Activated CD4-positive, alpha-beta T cell treated with anti-CD3 and anti-CD28 coated beads for 24 hours (primary cell): ENCODE measurements at regions not wholly inside any gene's neighbourhood (a gene's known extent, or its start where the extent isn't known, plus 50 kb on each side); places are given as distances from the start of the nearest gene placed in this dataset.

ENCODE experiments used
- DNase-seq, 2 donors: peaks; one replicate each; pipeline ENCODE4 v3.0.0-alpha.2; 2020; ENCODE audit warnings: low read depth in 2 of 2

GRCh38 chr7:110129159-110129558 is 961.8 kb upstream of the LRRN3 start:
- DNase-seq: no peak

GRCh38 chr7:110130669-110131068 is 960.3 kb upstream of the LRRN3 start:
- DNase-seq: no peak

- no peak for DNase-seq
Measured at GRCh38 chr7:110131344-110131743, 959.6 kb upstream of the LRRN3 start.

- no peak for DNase-seq
Measured at GRCh38 chr7:110139056-110139455, 951.9 kb upstream of the LRRN3 start.

GRCh38 chr7:110142939-110143526 is 947.9 kb upstream of the LRRN3 start:
- DNase-seq: no peak

GRCh38 chr7:110144599-110144998 is 946.3 kb upstream of the LRRN3 start:
- no peak for DNase-seq

- DNase-seq: no peak
Measured at GRCh38 chr7:110148054-110148453, 942.9 kb upstream of the LRRN3 start.

GRCh38 chr7:110153222-110153621 is 937.7 kb upstream of the LRRN3 start:
- no peak for DNase-seq

GRCh38 chr7:110156511-110156910 is 934.4 kb upstream of the LRRN3 start:
- no peak for DNase-seq

- no peak for DNase-seq
Measured at GRCh38 chr7:110157631-110158362, 933.1 kb upstream of the LRRN3 start.

- DNase-seq: no peak
Measured at GRCh38 chr7:110168010-110168409, 922.9 kb upstream of the LRRN3 start.

- no peak for DNase-seq
Measured at GRCh38 chr7:110170841-110171240, 920.1 kb upstream of the LRRN3 start.

- no peak for DNase-seq
Measured at GRCh38 chr7:110177463-110177862, 913.5 kb upstream of the LRRN3 start.

GRCh38 chr7:110179037-110179436 is 911.9 kb upstream of the LRRN3 start:
- DNase-seq: no peak

GRCh38 chr7:110181768-110182167 is 909.2 kb upstream of the LRRN3 start:
- DNase-seq: no peak

GRCh38 chr7:110186334-110186733 is 904.6 kb upstream of the LRRN3 start:
- DNase-seq: no peak

GRCh38 chr7:110187877-110188554 is 902.9 kb upstream of the LRRN3 start:
- no peak for DNase-seq

GRCh38 chr7:110204527-110204926 is 886.4 kb upstream of the LRRN3 start:
- no peak for DNase-seq

GRCh38 chr7:110205899-110206298 is 885.0 kb upstream of the LRRN3 start:
- no peak for DNase-seq

- DNase-seq: no peak
Measured at GRCh38 chr7:110209884-110210283, 881.0 kb upstream of the LRRN3 start.

GRCh38 chr7:110210941-110211608 is 879.9 kb upstream of the LRRN3 start:
- no peak for DNase-seq

GRCh38 chr7:110224643-110225042 is 866.3 kb upstream of the LRRN3 start:
- no peak for DNase-seq

GRCh38 chr7:110246118-110246517 is 844.8 kb upstream of the LRRN3 start:
- no peak for DNase-seq
